ENCODE measurements at regions not wholly inside any gene's neighbourhood (a gene's known extent, or its start where the extent isn't known, plus 50 kb on each side); places are given as distances from the start of the nearest gene placed in this dataset.

- DNase-seq (ENCODE audit: low read depth) = no peak
- TF ChIP-seq MYC (IDR thresholded peaks at IDR 0.05; ENCODE audit: low read depth, low read length) = no peak
- TF ChIP-seq CTCF (IDR thresholded peaks at IDR 0.05; ENCODE audit: low read depth, low read length) = no peak
- no peak for TF ChIP-seq MAX (IDR thresholded peaks at IDR 0.05; ENCODE audit: low read depth, low read length)
- TF ChIP-seq POLR2A (IDR thresholded peaks at IDR 0.05; ENCODE audit: extremely low read depth, insufficient read length) = no peak
- no peak overlapping the region for H3K4me3 ChIP-seq (ENCODE audit: low read depth, low read length)
Measured at GRCh38 chr7:32150039-32150438, 79.8 kb upstream of the PDE1C start.

- H3K4me3 ChIP-seq (ENCODE audit: low read depth, low read length) = no peak overlapping the region
- TF ChIP-seq CTCF (IDR thresholded peaks at IDR 0.05; ENCODE audit: low read depth, low read length) (no peak), POLR2A (IDR thresholded peaks at IDR 0.05; ENCODE audit: extremely low read depth, insufficient read length) (no peak), MAX (IDR thresholded peaks at IDR 0.05; ENCODE audit: low read depth, low read length) (no peak), MYC (IDR thresholded peaks at IDR 0.05; ENCODE audit: low read depth, low read length) (no peak)
- DNase-seq (ENCODE audit: low read depth) = no peak
Measured at GRCh38 chr7:32147546-32148268, 77.5 kb upstream of the PDE1C start.

GRCh38 chr7:32145911-32146310 is 75.7 kb upstream of the PDE1C start:
- no peak for DNase-seq (ENCODE audit: low read depth)
- TF ChIP-seq POLR2A (IDR thresholded peaks at IDR 0.05; ENCODE audit: extremely low read depth, insufficient read length) = no peak
- no peak for TF ChIP-seq MAX (IDR thresholded peaks at IDR 0.05; ENCODE audit: low read depth, low read length)
- no peak for TF ChIP-seq CTCF (IDR thresholded peaks at IDR 0.05; ENCODE audit: low read depth, low read length)
- no peak for TF ChIP-seq MYC (IDR thresholded peaks at IDR 0.05; ENCODE audit: low read depth, low read length)
- H3K4me3 ChIP-seq (ENCODE audit: low read depth, low read length) = no peak overlapping the region

- no peak for DNase-seq (ENCODE audit: low read depth)
- no peak overlapping the region for H3K4me3 ChIP-seq (ENCODE audit: low read depth, low read length)
- TF ChIP-seq POLR2A (IDR thresholded peaks at IDR 0.05; ENCODE audit: extremely low read depth, insufficient read length) (no peak), MYC (IDR thresholded peaks at IDR 0.05; ENCODE audit: low read depth, low read length) (no peak), CTCF (IDR thresholded peaks at IDR 0.05; ENCODE audit: low read depth, low read length) (no peak), MAX (IDR thresholded peaks at IDR 0.05; ENCODE audit: low read depth, low read length) (no peak)
Measured at GRCh38 chr7:32144676-32145075, 74.5 kb upstream of the PDE1C start.

GRCh38 chr7:32143301-32143700 is 73.1 kb upstream of the PDE1C start:
- H3K4me3 ChIP-seq (ENCODE audit: low read depth, low read length) = no peak overlapping the region
- no peak for DNase-seq (ENCODE audit: low read depth)
- TF ChIP-seq MAX (IDR thresholded peaks at IDR 0.05; ENCODE audit: low read depth, low read length) (no peak), POLR2A (IDR thresholded peaks at IDR 0.05; ENCODE audit: extremely low read depth, insufficient read length) (no peak), MYC (IDR thresholded peaks at IDR 0.05; ENCODE audit: low read depth, low read length) (no peak), CTCF (IDR thresholded peaks at IDR 0.05; ENCODE audit: low read depth, low read length) (no peak)
